ENCODE measurements at regions not wholly inside any gene's neighbourhood (a gene's known extent, or its start where the extent isn't known, plus 50 kb on each side); places are given as distances from the start of the nearest gene placed in this dataset.

DNA sequence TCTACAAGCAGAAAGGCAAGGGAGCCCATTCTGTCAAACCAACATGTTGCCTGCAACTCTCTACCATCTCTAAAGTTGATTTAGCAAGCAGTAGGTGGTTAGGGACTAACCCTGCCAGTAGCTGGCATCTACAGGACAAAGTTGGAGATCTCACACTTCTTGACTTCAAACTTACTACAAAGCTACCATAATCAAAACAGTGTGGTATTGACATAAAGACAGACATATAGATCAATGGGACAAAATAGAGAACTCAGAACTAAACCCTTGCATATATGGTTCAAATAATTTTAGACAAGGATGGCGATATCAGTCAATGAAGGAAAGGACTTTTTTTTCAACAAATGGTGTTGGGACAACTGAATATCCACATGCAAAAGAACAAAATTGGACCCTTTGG lies 84.9 kb downstream of the MAP3K8 start:
- TF ChIP-seq, protein P1, sequence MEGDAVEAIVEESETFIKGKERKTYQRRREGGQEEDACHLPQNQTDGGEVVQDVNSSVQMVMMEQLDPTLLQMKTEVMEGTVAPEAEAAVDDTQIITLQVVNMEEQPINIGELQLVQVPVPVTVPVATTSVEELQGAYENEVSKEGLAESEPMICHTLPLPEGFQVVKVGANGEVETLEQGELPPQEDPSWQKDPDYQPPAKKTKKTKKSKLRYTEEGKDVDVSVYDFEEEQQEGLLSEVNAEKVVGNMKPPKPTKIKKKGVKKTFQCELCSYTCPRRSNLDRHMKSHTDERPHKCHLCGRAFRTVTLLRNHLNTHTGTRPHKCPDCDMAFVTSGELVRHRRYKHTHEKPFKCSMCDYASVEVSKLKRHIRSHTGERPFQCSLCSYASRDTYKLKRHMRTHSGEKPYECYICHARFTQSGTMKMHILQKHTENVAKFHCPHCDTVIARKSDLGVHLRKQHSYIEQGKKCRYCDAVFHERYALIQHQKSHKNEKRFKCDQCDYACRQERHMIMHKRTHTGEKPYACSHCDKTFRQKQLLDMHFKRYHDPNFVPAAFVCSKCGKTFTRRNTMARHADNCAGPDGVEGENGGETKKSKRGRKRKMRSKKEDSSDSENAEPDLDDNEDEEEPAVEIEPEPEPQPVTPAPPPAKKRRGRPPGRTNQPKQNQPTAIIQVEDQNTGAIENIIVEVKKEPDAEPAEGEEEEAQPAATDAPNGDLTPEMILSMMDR (IDR thresholded peaks at IDR 0.05) = no peak
- Mint-ChIP-seq H3K36me3 (peaks cover 0 to 2% of the 10 kb centered on the region in 2 donors), H3K4me1 (peaks cover 4% of the 10 kb centered on the region), H3K4me3 (no peak overlapping the region), H3K27ac (no peak overlapping the region), H3K9me3 (peaks cover 0 to 7% (median 3%) of the 10 kb centered on the region in 7 donors), H3K27me3 (ENCODE audit: low read depth in 3 of 3) (peaks cover 0 to 6% (median 1%) of the 10 kb centered on the region in 3 donors)
- Histone ChIP-seq H2AFZ (ENCODE audit: insufficient read depth, low read depth, low read length, poor library complexity, severe bottlenecking) (no peak overlapping the region), H3K4me2 (replicated peaks; ENCODE audit: extremely low read depth, low read length, poor library complexity, severe bottlenecking) (no peak overlapping the region), H3K9ac (ENCODE audit: insufficient read depth, low read length, poor library complexity, severe bottlenecking) (no peak overlapping the region), H3K4me3 (replicated peaks in 1 of 3; ENCODE audit: low read depth in 2 of 3, low read length in 3 of 3) (no peak overlapping the region), H3K36me3 (replicated peaks in 1 of 2; ENCODE audit: control insufficient read depth in 1 of 2, insufficient read depth in 2 of 2, low read length in 2 of 2) (no peaks in the 10 kb centered on the region), H3K27me3 (ENCODE audit: control insufficient read depth in 2 of 2, insufficient read depth in 2 of 2, low read length in 2 of 2) (no peaks in the 10 kb centered on the region), H3K4me1 (ENCODE audit: control insufficient read depth in 1 of 2, insufficient read depth in 2 of 2, low read length in 2 of 2) (no peaks in the 10 kb centered on the region), H3K79me2 (ENCODE audit: insufficient read depth, low read length) (no peaks in the 10 kb centered on the region), H4K20me1 (ENCODE audit: insufficient read depth, low read length) (no peaks in the 10 kb centered on the region), H3K9me3 (replicated peaks in 1 of 2; ENCODE audit: control insufficient read depth in 1 of 2, insufficient read depth in 1 of 2, low read length in 2 of 2) (no peaks in the 10 kb centered on the region), H3K27ac (ENCODE audit: low read depth in 1 of 2, low read length in 2 of 2) (no peak overlapping the region)
- no peak for DNase-seq
- intact Hi-C loops (cut with micrococcal nuclease) = no loop called here
- WGBS (ENCODE audit: insufficient coverage) = no CpG with 5 or more reads among the region's 1 CpG
